ENCODE measurements at regions not wholly inside any gene's neighbourhood (a gene's known extent, or its start where the extent isn't known, plus 50 kb on each side); places are given as distances from the start of the nearest gene placed in this dataset.

- intact Hi-C loops (cut with DNase I): no loop called here
- H3K4me1 ChIP-seq: no peaks in the 10 kb centered on the region
- no peak for TF ChIP-seq CTCF (IDR thresholded peaks at IDR 0.05)
- no peak for TF ChIP-seq POLR2A (IDR thresholded peaks at IDR 0.05)
- no peaks in the 10 kb centered on the region for H3K9me3 ChIP-seq
- WGBS, 2 donors: 95% methylated on average over 5 of the region's 5 CpGs
- no peak overlapping the region for H3K4me3 ChIP-seq (replicated peaks in 1 of 3)
- H3K36me3 ChIP-seq: no peaks in the 10 kb centered on the region
- no peaks in the 10 kb centered on the region for H3K27me3 ChIP-seq
- no peak for DNase-seq
- H3K27ac ChIP-seq: no peak overlapping the region
Measured at GRCh38 chr7:47685712-47686376, 103.9 kb upstream of the TNS3 start.

DNA sequence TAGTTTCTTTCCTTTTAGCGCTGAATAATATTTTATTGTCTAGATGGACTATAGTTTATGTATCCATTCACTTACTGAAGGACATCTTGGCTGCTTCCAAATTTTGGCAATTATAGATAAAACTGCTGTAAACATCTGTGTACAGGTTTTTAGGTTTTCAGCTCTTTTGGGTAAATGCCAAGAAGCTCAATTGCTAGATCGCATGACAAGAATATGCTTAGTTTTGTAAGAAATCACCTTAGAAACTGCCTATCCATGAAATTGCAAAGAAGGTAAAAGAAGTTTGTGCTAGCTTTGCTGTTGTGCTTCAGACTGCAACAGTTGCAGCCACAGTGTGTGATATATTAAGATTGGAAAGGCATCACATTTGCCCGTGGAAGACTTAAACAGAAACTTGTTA, 103.2 kb upstream of the TNS3 start:
- intact Hi-C loops (cut with DNase I): no loop called here

GRCh38 chr7:47684728-47685127, 102.8 kb upstream of the TNS3 start:
- no peaks in the 10 kb centered on the region for H3K27me3 ChIP-seq
- H3K4me3 ChIP-seq (replicated peaks in 1 of 3): no peak overlapping the region
- no peaks in the 10 kb centered on the region for H3K36me3 ChIP-seq
- WGBS, 2 donors: 79 to 87% methylated on average over 5 of the region's 5 CpGs
- DNase-seq: no peak
- no peak for TF ChIP-seq CTCF (IDR thresholded peaks at IDR 0.05)
- peaks cover 0 to 2% of the 10 kb centered on the region in 2 donors for H3K4me1 ChIP-seq
- no peak overlapping the region for H3K27ac ChIP-seq
- intact Hi-C loops (cut with DNase I): no loop called here
- no peaks in the 10 kb centered on the region for H3K9me3 ChIP-seq

More for the DNA sequence above, 103.2 kb upstream of the TNS3 start:
- H3K27ac ChIP-seq: no peak overlapping the region
- H3K4me3 ChIP-seq (replicated peaks in 1 of 3): no peak overlapping the region
- no peaks in the 10 kb centered on the region for H3K36me3 ChIP-seq
- TF ChIP-seq POLR2A (IDR thresholded peaks at IDR 0.05) (no peak), CTCF (IDR thresholded peaks at IDR 0.05) (no peak)
- DNase-seq: no peak
- no peaks in the 10 kb centered on the region for H3K27me3 ChIP-seq
- 75 to 91% methylated on average over 3 of the region's 3 CpGs for WGBS, 2 donors
- H3K4me1 ChIP-seq: peaks cover 0 to under 1% of the 10 kb centered on the region in 2 donors
- H3K9me3 ChIP-seq: no peaks in the 10 kb centered on the region

GRCh38 chr7:47683485-47683898, 101.6 kb upstream of the TNS3 start:
- Histone ChIP-seq H3K4me1 (peaks cover 0 to 3% of the 10 kb centered on the region in 2 donors), H3K27me3 (no peaks in the 10 kb centered on the region), H3K4me3 (replicated peaks in 1 of 3) (no peak overlapping the region), H3K36me3 (no peaks in the 10 kb centered on the region), H3K9me3 (no peaks in the 10 kb centered on the region), H3K27ac (no peak overlapping the region)
- 85 to 87% methylated on average over 6 of the region's 6 CpGs for WGBS, 2 donors
- intact Hi-C loops (cut with DNase I): no loop called here
- no peak for DNase-seq
- TF ChIP-seq CTCF (IDR thresholded peaks at IDR 0.05) (no peak), POLR2A (IDR thresholded peaks at IDR 0.05) (no peak)

GRCh38 chr7:47682874-47683273, 101.0 kb upstream of the TNS3 start:
- 76 to 86% methylated on average over 6 of the region's 6 CpGs for WGBS, 2 donors
- peaks cover under 1 to 9% of the 10 kb centered on the region in 2 donors for H3K4me1 ChIP-seq
- no peaks in the 10 kb centered on the region for H3K9me3 ChIP-seq
- no peaks in the 10 kb centered on the region for H3K36me3 ChIP-seq
- TF ChIP-seq POLR2A (IDR thresholded peaks at IDR 0.05) (no peak), CTCF (IDR thresholded peaks at IDR 0.05) (no peak)
- no peak for DNase-seq
- no peak overlapping the region for H3K4me3 ChIP-seq (replicated peaks in 1 of 3)
- H3K27me3 ChIP-seq: no peaks in the 10 kb centered on the region
- intact Hi-C loops (cut with DNase I): no loop called here
- H3K27ac ChIP-seq: no peak overlapping the region
